Adipocyte (in vitro differentiated cells): ENCODE measurements at regions not wholly inside any gene's neighbourhood (a gene's known extent, or its start where the extent isn't known, plus 50 kb on each side); places are given as distances from the start of the nearest gene placed in this dataset.
"Not testable (repeated sequence)": the region's sequence is repeated elsewhere in the genome, so short reads cannot be mapped to it uniquely, and the experiment has no call there.

ENCODE experiments used
- DNase-seq: peaks from one replicate; pipeline ENCODE4 v3.0.0-alpha.2; 2015; ENCODE audit warnings: low read depth
- H3K27me3 ChIP-seq: replicated peaks from 2 replicates; pipeline ENCODE4 v1.7.0; 2013; ENCODE audit warnings: mild to moderate bottlenecking, low read length, moderate library complexity; ENCODE audit not compliant: control insufficient read depth, insufficient read depth
- H3K36me3 ChIP-seq: 2 replicates; pipeline ENCODE4 v1.7.0; 2013; ENCODE audit warnings: low read length, mild to moderate bottlenecking, moderate library complexity; ENCODE audit not compliant: control insufficient read depth, insufficient read depth, severe bottlenecking
- H3K4me1 ChIP-seq: 2 replicates; pipeline ENCODE4 v1.7.0; 2013; ENCODE audit warnings: mild to moderate bottlenecking, low read length, moderate library complexity; ENCODE audit not compliant: control insufficient read depth, insufficient read depth
- H3K4me3 ChIP-seq: 2 replicates; pipeline ENCODE4 v1.7.0; 2013; ENCODE audit warnings: mild to moderate bottlenecking, low read length, moderate library complexity
- H3K9ac ChIP-seq: 2 replicates; pipeline ENCODE4 v1.7.0; 2013; ENCODE audit warnings: mild to moderate bottlenecking, low read length, moderate library complexity
- H3K9me3 ChIP-seq: 2 replicates; pipeline ENCODE4 v1.7.0; 2013; ENCODE audit warnings: mild to moderate bottlenecking, low read length, moderate library complexity; ENCODE audit not compliant: control insufficient read depth

DNA sequence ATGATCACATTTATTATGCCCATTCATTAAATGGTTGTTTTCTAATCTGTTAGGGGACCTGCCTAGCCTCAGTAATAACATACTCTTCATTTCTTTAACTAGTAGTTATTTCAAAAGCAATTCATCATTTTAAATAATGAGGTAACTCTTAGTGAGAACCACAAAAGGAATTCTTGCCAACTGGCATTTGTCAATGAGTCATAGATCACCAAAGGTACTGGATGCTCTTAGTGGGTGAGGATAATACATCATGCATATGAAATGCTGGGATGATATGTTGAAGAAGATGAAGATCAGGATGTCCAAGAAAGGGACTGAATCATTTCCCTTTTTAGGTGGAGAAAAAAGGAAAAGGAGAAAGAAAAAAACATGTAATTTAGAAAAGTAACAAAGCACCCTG, 826.2 kb upstream of the DDX18 start:
- Histone ChIP-seq H3K4me3 (no peak overlapping the region), H3K36me3 (no peaks in the 10 kb centered on the region), H3K27me3 (no peaks in the 10 kb centered on the region), H3K4me1 (no peaks in the 10 kb centered on the region), H3K9ac (no peak overlapping the region), H3K9me3 (no peaks in the 10 kb centered on the region)
- DNase-seq = no peak

DNA sequence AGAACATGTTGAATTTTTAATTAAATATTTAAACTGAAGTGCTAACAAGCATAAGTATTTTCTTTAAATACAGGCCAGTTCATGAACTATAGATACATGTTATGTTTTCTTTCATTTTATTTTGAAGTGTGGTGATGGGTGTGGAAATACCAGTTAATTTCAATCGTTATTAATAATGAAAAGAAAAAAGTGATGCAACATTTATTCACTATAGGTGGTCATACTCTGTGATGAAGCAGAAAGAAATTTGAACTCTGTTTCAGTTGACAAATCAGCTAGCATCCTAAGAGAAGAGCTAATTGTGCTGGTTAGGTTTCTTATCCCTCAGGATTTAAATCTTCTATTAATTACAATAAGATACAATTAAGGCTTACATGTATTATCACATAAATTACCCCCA, 795.1 kb upstream of the DDX18 start:
- H3K4me1 ChIP-seq = no peaks in the 10 kb centered on the region
- H3K9ac ChIP-seq = no peak overlapping the region
- no peaks in the 10 kb centered on the region for H3K27me3 ChIP-seq
- DNase-seq = no peak
- H3K9me3 ChIP-seq = no peaks in the 10 kb centered on the region
- no peak overlapping the region for H3K4me3 ChIP-seq
- no peaks in the 10 kb centered on the region for H3K36me3 ChIP-seq

DNA sequence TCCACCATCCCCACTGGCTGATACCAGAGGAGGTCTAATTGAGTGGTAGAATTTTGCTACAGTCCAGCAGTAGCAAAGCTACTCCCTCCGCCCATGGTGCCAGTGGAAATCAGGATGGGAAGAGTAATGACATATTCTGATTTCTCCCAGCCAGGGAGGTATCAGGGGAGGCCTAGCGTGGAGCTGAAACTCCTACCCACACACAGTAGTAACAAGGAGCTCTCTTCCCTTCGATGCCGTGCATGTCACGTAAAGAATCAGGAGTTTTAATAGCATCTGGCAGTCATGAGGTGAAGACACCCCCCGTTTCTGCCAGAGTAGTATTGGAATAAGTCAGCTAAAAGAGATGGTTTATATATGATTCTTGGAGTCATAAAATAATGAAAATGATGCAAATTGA, 786.8 kb upstream of the DDX18 start:
- Histone ChIP-seq H3K27me3 (no peaks in the 10 kb centered on the region), H3K4me1 (no peaks in the 10 kb centered on the region), H3K9ac (no peak overlapping the region), H3K4me3 (no peak overlapping the region), H3K36me3 (no peaks in the 10 kb centered on the region), H3K9me3 (peaks cover 6% of the 10 kb centered on the region)
- no peak for DNase-seq

- not testable (repeated sequence) for H3K4me1 ChIP-seq, H3K36me3 ChIP-seq, H3K27me3 ChIP-seq, H3K9ac ChIP-seq, DNase-seq, H3K4me3 ChIP-seq, H3K9me3 ChIP-seq
Measured at GRCh38 chr2:117028708-117029107, 785.8 kb upstream of the DDX18 start.

DNA sequence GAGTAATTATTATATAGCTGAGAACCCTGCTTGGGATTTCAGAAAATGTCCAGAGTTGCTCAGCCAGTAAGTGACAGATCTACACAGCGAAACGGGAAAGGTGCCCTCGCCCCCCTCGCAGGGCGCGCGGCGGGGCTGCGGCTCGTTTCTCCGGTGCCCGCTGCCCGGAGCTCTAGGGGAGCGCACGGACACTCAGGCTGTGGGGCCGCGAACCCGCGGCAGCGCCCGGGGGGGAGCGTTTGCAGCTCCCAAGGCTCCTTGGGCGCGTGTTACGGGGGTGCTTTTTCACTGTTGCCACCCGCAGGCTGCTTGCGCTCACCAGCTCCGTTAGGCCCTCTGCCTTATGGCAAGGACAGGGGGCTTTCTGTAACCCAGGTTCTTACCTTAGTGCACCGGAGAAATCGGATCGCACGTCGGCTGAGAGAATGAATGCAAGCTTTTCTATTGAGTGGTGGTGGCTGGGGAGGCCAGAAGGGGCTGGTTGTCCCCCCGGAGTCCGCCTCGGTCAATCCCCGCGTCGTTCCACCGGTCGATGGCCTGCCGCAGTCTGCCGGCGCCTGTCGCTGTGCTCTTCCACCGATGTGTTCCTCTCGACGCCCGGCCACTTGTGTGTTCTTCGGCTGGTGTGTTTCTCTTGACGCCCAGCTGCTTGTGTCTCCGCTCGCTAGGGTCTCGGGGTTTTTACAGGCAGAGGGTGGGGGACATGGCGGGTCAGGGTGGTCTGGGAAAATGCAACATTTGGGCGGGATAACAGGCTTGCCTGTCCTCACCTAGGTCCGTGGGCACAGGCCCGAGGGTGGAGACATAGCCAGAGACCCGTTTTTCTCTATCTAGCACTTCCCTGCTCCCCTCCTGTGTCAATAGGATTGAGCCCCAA, 758.8 kb upstream of the DDX18 start:
- H3K9me3 ChIP-seq = peaks cover 4% of the 10 kb centered on the region
- no peaks in the 10 kb centered on the region for H3K36me3 ChIP-seq
- H3K4me1 ChIP-seq = no peaks in the 10 kb centered on the region
- no peak overlapping the region for H3K4me3 ChIP-seq
- no peak for DNase-seq
- H3K27me3 ChIP-seq = no peaks in the 10 kb centered on the region
- H3K9ac ChIP-seq = no peak overlapping the region

- no peaks in the 10 kb centered on the region for H3K36me3 ChIP-seq
- peaks cover 4% of the 10 kb centered on the region for H3K9me3 ChIP-seq
- no peak overlapping the region for H3K9ac ChIP-seq
- H3K4me1 ChIP-seq = no peaks in the 10 kb centered on the region
- no peaks in the 10 kb centered on the region for H3K27me3 ChIP-seq
- DNase-seq = no peak
- no peak overlapping the region for H3K4me3 ChIP-seq
Measured at GRCh38 chr2:117056376-117056748, 758.1 kb upstream of the DDX18 start.

GRCh38 chr2:117057016-117057415, 757.5 kb upstream of the DDX18 start:
- Histone ChIP-seq H3K9me3 (peaks cover 4% of the 10 kb centered on the region), H3K27me3 (no peaks in the 10 kb centered on the region), H3K36me3 (no peaks in the 10 kb centered on the region), H3K9ac (no peak overlapping the region), H3K4me3 (no peak overlapping the region), H3K4me1 (no peaks in the 10 kb centered on the region)
- no peak for DNase-seq

DNA sequence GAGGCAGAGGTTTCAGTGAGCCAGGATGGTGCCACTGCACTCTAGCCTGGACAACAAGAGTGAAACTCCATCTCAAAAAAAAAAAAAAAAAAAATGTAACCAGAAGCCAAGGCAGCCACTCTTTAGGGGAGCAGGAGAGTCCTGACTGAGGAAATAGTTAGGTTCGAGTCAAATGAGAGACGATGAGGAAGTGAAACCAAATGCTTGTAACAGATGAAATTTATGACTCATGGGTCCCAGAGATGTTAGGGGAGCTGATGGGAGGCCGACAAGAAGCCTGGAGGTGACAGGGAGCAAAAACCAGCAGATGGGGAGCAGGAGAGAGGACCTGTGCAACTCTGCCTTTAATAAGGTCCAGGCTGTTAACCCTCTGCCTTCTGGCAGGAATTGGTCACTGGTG, 756.1 kb upstream of the DDX18 start:
- Histone ChIP-seq H3K4me3 (no peak overlapping the region), H3K9me3 (peaks cover 4% of the 10 kb centered on the region), H3K27me3 (no peaks in the 10 kb centered on the region), H3K36me3 (no peaks in the 10 kb centered on the region), H3K4me1 (no peaks in the 10 kb centered on the region), H3K9ac (no peak overlapping the region)
- DNase-seq = no peak

DNA sequence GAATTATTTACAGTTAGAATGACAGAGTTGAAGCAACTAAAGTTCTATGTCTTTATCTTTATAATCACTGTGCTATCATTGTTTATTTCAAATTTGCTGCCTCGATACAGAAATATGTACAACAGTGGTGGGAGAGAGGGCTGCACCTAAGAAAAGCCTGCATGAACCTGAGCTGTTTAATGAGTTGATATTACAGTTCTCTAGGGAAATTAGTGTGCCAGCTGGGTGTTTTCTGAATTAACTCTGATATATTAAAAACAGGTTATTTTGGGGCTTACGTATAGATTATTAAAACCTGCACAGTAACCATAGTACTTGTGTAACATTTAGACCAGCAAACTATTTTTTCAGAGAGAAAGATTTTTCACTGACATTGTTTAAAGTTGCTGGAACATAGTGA, 750.5 kb upstream of the DDX18 start:
- no peak for DNase-seq
- H3K4me3 ChIP-seq = no peak overlapping the region
- H3K4me1 ChIP-seq = no peaks in the 10 kb centered on the region
- no peaks in the 10 kb centered on the region for H3K27me3 ChIP-seq
- no peak overlapping the region for H3K9ac ChIP-seq
- H3K36me3 ChIP-seq = no peaks in the 10 kb centered on the region
- H3K9me3 ChIP-seq = peaks cover 8% of the 10 kb centered on the region

- Histone ChIP-seq H3K4me3 (no peak overlapping the region), H3K27me3 (no peaks in the 10 kb centered on the region), H3K4me1 (no peaks in the 10 kb centered on the region), H3K36me3 (no peaks in the 10 kb centered on the region), H3K9ac (no peak overlapping the region), H3K9me3 (peaks cover 6% of the 10 kb centered on the region)
- DNase-seq = no peak
Measured at GRCh38 chr2:117065912-117066311, 748.6 kb upstream of the DDX18 start.

DNA sequence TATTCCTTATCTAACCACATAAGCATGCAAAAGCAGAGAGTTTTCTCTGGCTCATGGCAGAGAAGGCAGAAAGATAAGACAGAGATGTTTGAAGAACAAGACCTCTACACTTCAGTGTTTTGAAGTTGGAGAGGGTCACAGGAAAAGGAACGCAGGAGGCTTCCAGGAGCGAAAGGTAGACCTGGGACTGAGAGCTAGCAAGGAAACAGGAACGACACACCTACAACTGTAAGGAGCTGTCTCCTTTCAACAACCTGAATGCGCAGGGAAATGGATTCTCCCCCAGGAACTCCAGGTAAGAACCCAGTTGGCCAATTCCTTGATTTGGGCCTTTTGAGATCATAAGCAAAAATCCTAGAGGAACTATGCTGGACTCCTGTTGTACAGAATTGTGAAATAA, 746.6 kb upstream of the DDX18 start:
- no peak for DNase-seq
- no peak overlapping the region for H3K4me3 ChIP-seq
- H3K36me3 ChIP-seq = no peaks in the 10 kb centered on the region
- H3K27me3 ChIP-seq = no peaks in the 10 kb centered on the region
- peaks cover 6% of the 10 kb centered on the region for H3K9me3 ChIP-seq
- H3K9ac ChIP-seq = no peak overlapping the region
- no peaks in the 10 kb centered on the region for H3K4me1 ChIP-seq

GRCh38 chr2:117068371-117068770, 746.1 kb upstream of the DDX18 start:
- peaks cover 6% of the 10 kb centered on the region for H3K9me3 ChIP-seq
- no peaks in the 10 kb centered on the region for H3K27me3 ChIP-seq
- H3K9ac ChIP-seq = no peak overlapping the region
- H3K4me3 ChIP-seq = no peak overlapping the region
- no peaks in the 10 kb centered on the region for H3K36me3 ChIP-seq
- H3K4me1 ChIP-seq = no peaks in the 10 kb centered on the region
- DNase-seq = no peak
